Pancreas (tissue), 10 donors: ENCODE measurements at regions not wholly inside any gene's neighbourhood (a gene's known extent, or its start where the extent isn't known, plus 50 kb on each side); places are given as distances from the start of the nearest gene placed in this dataset.

Experiments
- ATAC-seq, 4 donors: fragments of 200-7000 bp; cut with Tn5 transposase; one replicate each; pipeline versions ENCODE4 v1.8.0 to v1.9.1; 2020; ENCODE audit warnings: mild to moderate bottlenecking in 4 of 4, moderate library complexity in 4 of 4
- DNase-seq, 6 donors: peaks; one replicate each; pipeline ENCODE4 v3.0.0-alpha.2; 2020
- FAIRE-seq: peaks from 2 replicates; lab custom pipeline; 2012; peaks lifted over from hg19 to GRCh38; lab: Jason Lieb, UNC
- H3K27ac ChIP-seq, 4 donors: fragments of 200-600 bp; sonication (generic); 1 replicate in 3 of 4; 2 replicates in 1 of 4; pipeline versions ENCODE4 v1.5.0 to v1.8.0; 2020
- H3K27me3 ChIP-seq, 4 donors: fragments of 200-600 bp; one replicate each; pipeline ENCODE4 v1.8.0; 2021
- H3K36me3 ChIP-seq, 3 donors: fragments of 200-600 bp; sonication (generic) in 1 of 3; one replicate each; pipeline versions ENCODE4 v1.5.0 to v1.8.0; 2020 to 2021
- H3K4me1 ChIP-seq, 3 donors: fragments of 200-600 bp; one replicate each; pipeline ENCODE4 v1.8.0; 2021
- H3K4me3 ChIP-seq, 4 donors: fragments of 200-600 bp; sonication (generic) in 2 of 4; one replicate each; pipeline versions ENCODE4 v1.5.0 to v1.8.0; 2020 to 2021
- H3K9me3 ChIP-seq, 4 donors: fragments of 200-600 bp; one replicate each; pipeline ENCODE4 v1.8.0; 2021
- CTCF ChIP-seq, 4 donors: fragments of 200-600 bp; sonication (generic) in 3 of 4; IDR thresholded peaks; one replicate each; pipeline versions ENCODE4 v1.5.0 to v1.8.0; 2021; ENCODE audit warnings: antibody characterized with exemption in 4 of 4
- WGBS, 2 donors: extraction: QIAGEN DNeasy Blood & Tissue Kit; methylation state at CpG; one replicate each; pipeline ENCODE4 v1.1.7; 2013; 5-methylcytosine and 5-hydroxymethylcytosine counted together
- intact Hi-C, 3 donors: fragments of 100-400 bp; cut with DNase I; formaldehyde crosslinking; loops; one replicate each; pipeline versions ENCODE4 v1.11.1 to v1.14.2; 2022
- donor health status: healthy with polysubstance abuse.
- donor health status: DM: no; HTN: no; CAD: no; lungs with moderate emphysema.
- donor health status: DM: no; HTN: no; CAD: no.
- donor health status: control.
- donor health status: control.
- donor health status: Bipolar disorder and iron deficiency.
- donor health status: DM: yes; HTN: yes; CAD: no.
- donor health status: DM: no; HTN: no; CAD: no.
- donor health status: DM: no; HTN: no; CAD: no.
- donor health status: DM: yes; HTN: yes; CAD: no.

GRCh38 chr12:128191380-128191779 is 75.6 kb upstream of the TMEM132C start:
- Histone ChIP-seq H3K27ac (no peak overlapping the region), H3K9me3 (no peaks in the 10 kb centered on the region), H3K27me3 (peaks cover 0 to 3% (median 0%) of the 10 kb centered on the region in 4 donors), H3K4me1 (no peaks in the 10 kb centered on the region), H3K4me3 (no peak overlapping the region), H3K36me3 (no peaks in the 10 kb centered on the region)
- WGBS, 2 donors: 58 to 60% methylated on average over 14 of the region's 14 CpGs
- DNase-seq (no peak), FAIRE-seq (no peak), ATAC-seq (no peak)
- intact Hi-C loops: no loop called here
- no peak for TF ChIP-seq CTCF (IDR thresholded peaks at IDR 0.05)

GRCh38 chr12:128204711-128205110 is 62.3 kb upstream of the TMEM132C start:
- H3K36me3 ChIP-seq: no peaks in the 10 kb centered on the region
- WGBS, 2 donors: 55 to 64% methylated on average over 7 of the region's 7 CpGs
- H3K27ac ChIP-seq: no peak overlapping the region
- no peaks in the 10 kb centered on the region for H3K9me3 ChIP-seq
- ATAC-seq (no peak), DNase-seq (no peak), FAIRE-seq (no peak)
- H3K27me3 ChIP-seq: no peaks in the 10 kb centered on the region
- H3K4me3 ChIP-seq: no peak overlapping the region
- no peaks in the 10 kb centered on the region for H3K4me1 ChIP-seq
- intact Hi-C loops: no loop called here
- TF ChIP-seq CTCF (IDR thresholded peaks at IDR 0.05): no peak

GRCh38 chr12:128205145-128205544 is 61.8 kb upstream of the TMEM132C start:
- ATAC-seq: no peak
- Histone ChIP-seq H3K9me3 (no peaks in the 10 kb centered on the region), H3K4me3 (no peak overlapping the region), H3K27ac (no peak overlapping the region), H3K27me3 (no peaks in the 10 kb centered on the region), H3K4me1 (no peaks in the 10 kb centered on the region), H3K36me3 (no peaks in the 10 kb centered on the region)
- FAIRE-seq: no peak
- intact Hi-C loops: no loop called here
- no peak for DNase-seq
- no peak for TF ChIP-seq CTCF (IDR thresholded peaks at IDR 0.05)
- WGBS, 2 donors: 59 to 65% methylated on average over 3 of the region's 3 CpGs

GRCh38 chr12:128205758-128206157 is 61.2 kb upstream of the TMEM132C start:
- Histone ChIP-seq H3K27ac (no peak overlapping the region), H3K36me3 (no peaks in the 10 kb centered on the region), H3K27me3 (no peaks in the 10 kb centered on the region), H3K4me3 (no peak overlapping the region), H3K9me3 (no peaks in the 10 kb centered on the region), H3K4me1 (no peaks in the 10 kb centered on the region)
- intact Hi-C loops: no loop called here
- no peak for ATAC-seq
- no peak for TF ChIP-seq CTCF (IDR thresholded peaks at IDR 0.05)
- no peak for FAIRE-seq
- DNase-seq: no peak
- 68 to 94% methylated on average over 7 of the region's 7 CpGs for WGBS, 2 donors
